C4-2B (cell line): ENCODE measurements at regions not wholly inside any gene's neighbourhood (a gene's known extent, or its start where the extent isn't known, plus 50 kb on each side); places are given as distances from the start of the nearest gene placed in this dataset.

Experiments
- CTCF ChIP-seq: fragments of 450-650 bp; conservative IDR thresholded peaks from 2 replicates; pipeline ENCODE4 v1.5.1; 2017; ENCODE audit warnings: mild to moderate bottlenecking
- ZFX ChIP-seq: fragments of 450-650 bp; IDR thresholded peaks from 2 replicates; pipeline ENCODE4 v1.6.1; 2017

- TF ChIP-seq CTCF, result no peak
- TF ChIP-seq ZFX, result no peak
These were observed 2042.6 kb upstream of the CDH6 start for GRCh38 chr5:29150840-29151239.
